Pancreas (tissue), 10 donors: ENCODE measurements at regions not wholly inside any gene's neighbourhood (a gene's known extent, or its start where the extent isn't known, plus 50 kb on each side); places are given as distances from the start of the nearest gene placed in this dataset.

ENCODE experiments used
- ATAC-seq, 4 donors: fragments of 200-7000 bp; cut with Tn5 transposase; one replicate each; pipeline versions ENCODE4 v1.8.0 to v1.9.1; 2020; ENCODE audit warnings: mild to moderate bottlenecking in 4 of 4, moderate library complexity in 4 of 4
- DNase-seq, 6 donors: peaks; one replicate each; pipeline ENCODE4 v3.0.0-alpha.2; 2020
- FAIRE-seq: peaks from 2 replicates; lab custom pipeline; 2012; peaks lifted over from hg19 to GRCh38; lab: Jason Lieb, UNC
- H3K27ac ChIP-seq, 4 donors: fragments of 200-600 bp; sonication (generic); 1 replicate in 3 of 4; 2 replicates in 1 of 4; pipeline versions ENCODE4 v1.5.0 to v1.8.0; 2020
- H3K27me3 ChIP-seq, 4 donors: fragments of 200-600 bp; one replicate each; pipeline ENCODE4 v1.8.0; 2021
- H3K36me3 ChIP-seq, 3 donors: fragments of 200-600 bp; sonication (generic) in 1 of 3; one replicate each; pipeline versions ENCODE4 v1.5.0 to v1.8.0; 2020 to 2021
- H3K4me1 ChIP-seq, 3 donors: fragments of 200-600 bp; one replicate each; pipeline ENCODE4 v1.8.0; 2021
- H3K4me3 ChIP-seq, 4 donors: fragments of 200-600 bp; sonication (generic) in 2 of 4; one replicate each; pipeline versions ENCODE4 v1.5.0 to v1.8.0; 2020 to 2021
- H3K9me3 ChIP-seq, 4 donors: fragments of 200-600 bp; one replicate each; pipeline ENCODE4 v1.8.0; 2021
- WGBS, 2 donors: extraction: QIAGEN DNeasy Blood & Tissue Kit; methylation state at CpG; one replicate each; pipeline ENCODE4 v1.1.7; 2013; 5-methylcytosine and 5-hydroxymethylcytosine counted together
- intact Hi-C, 3 donors: fragments of 100-400 bp; cut with DNase I; formaldehyde crosslinking; loops; one replicate each; pipeline versions ENCODE4 v1.11.1 to v1.14.2; 2022
- TF ChIP-seq, protein P1 (sequence below), 4 donors: fragments of 200-600 bp; sonication (generic) in 3 of 4; IDR thresholded peaks; one replicate each; pipeline versions ENCODE4 v1.5.0 to v1.8.0; 2021; ENCODE audit warnings: antibody characterized with exemption in 4 of 4
- donor health status: healthy with polysubstance abuse.
- donor health status: DM: no; HTN: no; CAD: no; lungs with moderate emphysema.
- donor health status: DM: no; HTN: no; CAD: no.
- donor health status: control.
- donor health status: control.
- donor health status: Bipolar disorder and iron deficiency.
- donor health status: DM: yes; HTN: yes; CAD: no.
- donor health status: DM: no; HTN: no; CAD: no.
- donor health status: DM: no; HTN: no; CAD: no.
- donor health status: DM: yes; HTN: yes; CAD: no.

DNA sequence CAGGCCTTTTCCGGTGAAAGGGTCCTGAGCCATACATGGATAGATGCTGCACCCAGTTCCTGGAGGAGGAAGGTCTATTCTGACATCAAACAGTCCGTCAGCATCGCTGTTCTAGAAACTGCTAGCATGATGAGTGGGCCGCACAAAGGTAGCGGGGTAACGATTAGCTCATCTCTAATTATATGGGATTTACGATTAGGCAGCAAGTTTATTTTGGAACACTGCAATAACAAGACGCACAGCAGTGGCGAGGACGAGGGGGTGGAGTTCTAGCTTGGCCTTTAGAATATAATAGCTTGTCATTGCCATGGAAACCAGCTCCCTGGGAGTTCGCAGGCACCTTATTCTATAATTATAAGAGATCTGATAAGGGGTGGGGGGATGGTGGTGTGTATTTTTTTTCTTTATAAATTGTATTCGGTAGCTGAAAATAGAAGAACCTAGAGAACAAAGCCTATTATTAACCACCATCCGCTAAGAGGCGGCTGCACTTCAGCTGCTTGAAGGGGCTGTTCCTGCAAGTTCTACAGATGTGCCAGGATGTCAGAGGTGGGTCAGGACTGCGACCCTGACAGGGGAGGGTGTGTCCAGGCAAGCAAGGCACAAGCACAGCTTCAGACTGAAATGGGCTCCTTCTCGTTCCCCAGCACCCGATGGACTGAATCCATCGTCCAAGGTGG is 311.0 kb downstream of the AGTPBP1 start:
- DNase-seq (no peak), FAIRE-seq (no peak), ATAC-seq (no peak)
- TF ChIP-seq, protein P1, sequence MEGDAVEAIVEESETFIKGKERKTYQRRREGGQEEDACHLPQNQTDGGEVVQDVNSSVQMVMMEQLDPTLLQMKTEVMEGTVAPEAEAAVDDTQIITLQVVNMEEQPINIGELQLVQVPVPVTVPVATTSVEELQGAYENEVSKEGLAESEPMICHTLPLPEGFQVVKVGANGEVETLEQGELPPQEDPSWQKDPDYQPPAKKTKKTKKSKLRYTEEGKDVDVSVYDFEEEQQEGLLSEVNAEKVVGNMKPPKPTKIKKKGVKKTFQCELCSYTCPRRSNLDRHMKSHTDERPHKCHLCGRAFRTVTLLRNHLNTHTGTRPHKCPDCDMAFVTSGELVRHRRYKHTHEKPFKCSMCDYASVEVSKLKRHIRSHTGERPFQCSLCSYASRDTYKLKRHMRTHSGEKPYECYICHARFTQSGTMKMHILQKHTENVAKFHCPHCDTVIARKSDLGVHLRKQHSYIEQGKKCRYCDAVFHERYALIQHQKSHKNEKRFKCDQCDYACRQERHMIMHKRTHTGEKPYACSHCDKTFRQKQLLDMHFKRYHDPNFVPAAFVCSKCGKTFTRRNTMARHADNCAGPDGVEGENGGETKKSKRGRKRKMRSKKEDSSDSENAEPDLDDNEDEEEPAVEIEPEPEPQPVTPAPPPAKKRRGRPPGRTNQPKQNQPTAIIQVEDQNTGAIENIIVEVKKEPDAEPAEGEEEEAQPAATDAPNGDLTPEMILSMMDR (IDR thresholded peaks at IDR 0.05), result no peak
- Histone ChIP-seq H3K36me3 (no peaks in the 10 kb centered on the region), H3K27ac (peak overlapping the region in 2 of 4 donors; percentile 37 to 41), H3K4me3 (no peak overlapping the region), H3K27me3 (no peaks in the 10 kb centered on the region), H3K4me1 (no peaks in the 10 kb centered on the region), H3K9me3 (no peaks in the 10 kb centered on the region)
- intact Hi-C loops, result no loop called here
- 52 to 63% methylated on average over 18 of the region's 18 CpGs for WGBS, 2 donors

- H3K27ac ChIP-seq, result no peak overlapping the region
- H3K4me1 ChIP-seq, result no peaks in the 10 kb centered on the region
- H3K4me3 ChIP-seq, result no peak overlapping the region
- H3K9me3 ChIP-seq, result no peaks in the 10 kb centered on the region
- no peaks in the 10 kb centered on the region for H3K27me3 ChIP-seq
- FAIRE-seq, result no peak
- intact Hi-C loops, result no loop called here
- 60 to 70% methylated on average over 6 of the region's 6 CpGs for WGBS, 2 donors
- no peak for DNase-seq
- no peaks in the 10 kb centered on the region for H3K36me3 ChIP-seq
- TF ChIP-seq, protein P1 (IDR thresholded peaks at IDR 0.05), result no peak
- no peak for ATAC-seq
Measured at GRCh38 chr9:85428230-85428629, 313.5 kb downstream of the AGTPBP1 start.

- ATAC-seq (no peak), FAIRE-seq (no peak), DNase-seq (no peak)
- Histone ChIP-seq H3K27me3 (no peaks in the 10 kb centered on the region), H3K27ac (no peak overlapping the region), H3K4me3 (no peak overlapping the region), H3K36me3 (no peaks in the 10 kb centered on the region), H3K9me3 (no peaks in the 10 kb centered on the region), H3K4me1 (no peaks in the 10 kb centered on the region)
- intact Hi-C loops, result no loop called here
- WGBS, 2 donors, result 80 to 82% methylated on average over 8 of the region's 8 CpGs
- TF ChIP-seq, protein P1 (IDR thresholded peaks at IDR 0.05), result no peak
Measured at GRCh38 chr9:85427772-85428171, 314.0 kb downstream of the AGTPBP1 start.

- peak; percentile 25 to 74 (median 62) for DNase-seq
- no peak overlapping the region for H3K4me3 ChIP-seq
- FAIRE-seq, result no peak
- intact Hi-C loops, result no loop called here
- 15 to 18% methylated on average over 15 of the region's 15 CpGs for WGBS, 2 donors
- ATAC-seq, result peak in 3 of 4 donors; percentile 76 to 82 (median 81)
- TF ChIP-seq, protein P1 (IDR thresholded peaks at IDR 0.05), result peak; percentile 43 to 55 (median 47)
- H3K36me3 ChIP-seq, result no peaks in the 10 kb centered on the region
- H3K9me3 ChIP-seq, result no peaks in the 10 kb centered on the region
- H3K27ac ChIP-seq, result no peak overlapping the region
- H3K4me1 ChIP-seq, result no peaks in the 10 kb centered on the region
- H3K27me3 ChIP-seq, result no peaks in the 10 kb centered on the region
Measured at GRCh38 chr9:85425153-85425611, 316.6 kb downstream of the AGTPBP1 start.

DNA sequence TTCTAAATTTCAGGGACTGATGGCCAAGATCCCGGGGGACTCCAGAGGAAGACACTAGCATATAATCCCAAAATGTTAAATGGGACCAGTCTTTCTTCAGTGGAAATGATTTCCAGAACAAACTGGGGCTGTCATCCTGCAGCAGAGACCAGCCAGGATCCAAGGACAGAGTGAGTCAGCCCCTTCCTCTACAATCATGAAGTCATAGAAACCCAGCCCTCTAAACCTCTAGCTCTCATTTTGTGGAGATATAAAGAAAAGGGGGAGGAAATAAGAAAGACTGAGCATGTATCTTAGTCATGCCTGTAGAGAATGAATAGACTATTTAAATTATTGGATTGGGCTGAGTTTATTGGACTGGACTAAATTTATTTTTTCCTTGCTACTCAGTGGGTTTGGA is 318.3 kb downstream of the AGTPBP1 start:
- no peaks in the 10 kb centered on the region for H3K27me3 ChIP-seq
- H3K36me3 ChIP-seq, result no peaks in the 10 kb centered on the region
- H3K4me1 ChIP-seq, result no peaks in the 10 kb centered on the region
- ATAC-seq (no peak), FAIRE-seq (no peak), DNase-seq (no peak)
- H3K4me3 ChIP-seq, result no peak overlapping the region
- no peaks in the 10 kb centered on the region for H3K9me3 ChIP-seq
- TF ChIP-seq, protein P1 (IDR thresholded peaks at IDR 0.05), result no peak
- intact Hi-C loops, result no loop called here
- H3K27ac ChIP-seq, result no peak overlapping the region
- 86 to 97% methylated on average over 1 of the region's 1 CpG for WGBS, 2 donors
